ENCODE measurements at regions not wholly inside any gene's neighbourhood (a gene's known extent, or its start where the extent isn't known, plus 50 kb on each side); places are given as distances from the start of the nearest gene placed in this dataset.

DNA sequence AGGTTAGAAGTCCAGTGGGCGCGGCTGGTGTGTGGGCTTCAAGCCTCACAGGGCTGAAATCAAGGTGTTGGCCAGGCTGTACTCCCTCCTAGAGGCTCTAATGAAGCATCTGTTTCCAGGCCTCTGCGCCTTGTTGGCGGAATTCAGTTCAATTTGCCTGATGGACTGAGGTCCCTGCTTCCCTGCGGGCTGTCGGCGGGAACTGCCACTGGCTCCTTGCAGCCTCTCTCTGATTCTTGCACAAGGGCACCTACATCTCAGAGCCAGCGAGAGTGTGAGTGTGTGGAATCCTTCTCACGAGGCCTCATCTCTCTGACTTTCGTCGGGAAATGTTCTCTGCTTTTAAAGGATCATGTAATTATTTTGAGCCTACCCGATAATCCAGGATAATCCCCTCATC lies 128.6 kb downstream of the DLEU7 start:
- ATAC-seq (no peak), DNase-seq (no peak)
- WGBS, 4 donors = 92 to 96% (median 96%) methylated on average over 12 of the region's 12 CpGs
- H3K4me1 ChIP-seq = peaks cover 0 to 63% (median 5%) of the 10 kb centered on the region in 12 donors
- peak overlapping the region in 1 of 12 donors; percentile 83 for H3K27ac ChIP-seq
- TF ChIP-seq, protein P1, sequence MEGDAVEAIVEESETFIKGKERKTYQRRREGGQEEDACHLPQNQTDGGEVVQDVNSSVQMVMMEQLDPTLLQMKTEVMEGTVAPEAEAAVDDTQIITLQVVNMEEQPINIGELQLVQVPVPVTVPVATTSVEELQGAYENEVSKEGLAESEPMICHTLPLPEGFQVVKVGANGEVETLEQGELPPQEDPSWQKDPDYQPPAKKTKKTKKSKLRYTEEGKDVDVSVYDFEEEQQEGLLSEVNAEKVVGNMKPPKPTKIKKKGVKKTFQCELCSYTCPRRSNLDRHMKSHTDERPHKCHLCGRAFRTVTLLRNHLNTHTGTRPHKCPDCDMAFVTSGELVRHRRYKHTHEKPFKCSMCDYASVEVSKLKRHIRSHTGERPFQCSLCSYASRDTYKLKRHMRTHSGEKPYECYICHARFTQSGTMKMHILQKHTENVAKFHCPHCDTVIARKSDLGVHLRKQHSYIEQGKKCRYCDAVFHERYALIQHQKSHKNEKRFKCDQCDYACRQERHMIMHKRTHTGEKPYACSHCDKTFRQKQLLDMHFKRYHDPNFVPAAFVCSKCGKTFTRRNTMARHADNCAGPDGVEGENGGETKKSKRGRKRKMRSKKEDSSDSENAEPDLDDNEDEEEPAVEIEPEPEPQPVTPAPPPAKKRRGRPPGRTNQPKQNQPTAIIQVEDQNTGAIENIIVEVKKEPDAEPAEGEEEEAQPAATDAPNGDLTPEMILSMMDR (IDR thresholded peaks at IDR 0.05) = no peak
- no peak for TF ChIP-seq POLR2A (IDR thresholded peaks at IDR 0.05)
- intact Hi-C loops (cut with DNase I) = no loop called here
- H3K36me3 ChIP-seq = no peaks in the 10 kb centered on the region
- H3K9me3 ChIP-seq = no peaks in the 10 kb centered on the region
- H3K4me3 ChIP-seq = peak overlapping the region in 1 of 12 donors; percentile 30
- H3K27me3 ChIP-seq = no peaks in the 10 kb centered on the region

DNA sequence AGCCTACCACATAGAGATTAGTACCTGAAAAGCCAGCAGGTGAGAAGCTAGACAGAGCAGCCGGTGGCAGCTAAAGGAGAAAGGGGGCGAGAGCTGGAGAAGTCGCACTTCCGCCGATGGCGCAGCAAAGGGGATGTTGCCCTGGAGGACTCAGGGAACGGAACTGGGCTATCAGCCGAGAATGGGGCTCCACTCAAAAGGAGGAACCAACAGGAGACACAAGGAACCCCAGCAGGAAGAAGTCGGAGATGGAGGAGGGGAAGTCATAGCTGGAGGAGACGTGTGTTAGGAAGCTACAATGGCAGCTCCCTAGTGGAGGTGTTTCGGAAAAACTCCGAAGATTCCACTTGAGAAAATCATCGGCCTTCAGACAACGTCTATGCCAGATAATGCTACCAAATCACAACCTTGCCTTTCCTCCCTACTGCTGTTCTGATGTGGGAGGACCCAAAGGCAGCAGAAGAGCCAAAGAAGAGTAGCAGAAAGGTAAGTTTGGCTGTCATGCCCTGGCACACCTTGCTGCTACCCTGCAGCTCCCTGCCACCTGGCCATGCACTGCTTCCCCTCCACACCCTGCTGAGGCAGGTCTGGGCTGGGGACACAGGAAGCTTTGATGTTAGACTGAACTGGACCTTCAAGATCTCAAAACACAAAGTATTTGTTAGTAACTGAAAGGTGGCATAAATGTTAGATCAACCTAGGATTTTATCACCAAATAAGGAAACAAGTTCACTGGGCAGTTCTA lies 127.9 kb downstream of the DLEU7 start:
- DNase-seq = peak; percentile 47 to 75 (median 66)
- no peak for TF ChIP-seq POLR2A (IDR thresholded peaks at IDR 0.05)
- TF ChIP-seq, protein P1 (IDR thresholded peaks at IDR 0.05) = no peak
- Histone ChIP-seq H3K36me3 (no peaks in the 10 kb centered on the region), H3K4me3 (peak overlapping the region in 1 of 12 donors; percentile 40), H3K9me3 (no peaks in the 10 kb centered on the region), H3K27me3 (no peaks in the 10 kb centered on the region), H3K27ac (peak overlapping the region in 2 of 12 donors; percentile 9 to 83), H3K4me1 (peaks cover 0 to 60% (median 3%) of the 10 kb centered on the region in 12 donors)
- peak; percentile 34 to 85 (median 62) for ATAC-seq
- intact Hi-C loops (cut with DNase I) = no loop called here
- WGBS, 4 donors = 92 to 96% (median 94%) methylated on average over 14 of the region's 14 CpGs

DNA sequence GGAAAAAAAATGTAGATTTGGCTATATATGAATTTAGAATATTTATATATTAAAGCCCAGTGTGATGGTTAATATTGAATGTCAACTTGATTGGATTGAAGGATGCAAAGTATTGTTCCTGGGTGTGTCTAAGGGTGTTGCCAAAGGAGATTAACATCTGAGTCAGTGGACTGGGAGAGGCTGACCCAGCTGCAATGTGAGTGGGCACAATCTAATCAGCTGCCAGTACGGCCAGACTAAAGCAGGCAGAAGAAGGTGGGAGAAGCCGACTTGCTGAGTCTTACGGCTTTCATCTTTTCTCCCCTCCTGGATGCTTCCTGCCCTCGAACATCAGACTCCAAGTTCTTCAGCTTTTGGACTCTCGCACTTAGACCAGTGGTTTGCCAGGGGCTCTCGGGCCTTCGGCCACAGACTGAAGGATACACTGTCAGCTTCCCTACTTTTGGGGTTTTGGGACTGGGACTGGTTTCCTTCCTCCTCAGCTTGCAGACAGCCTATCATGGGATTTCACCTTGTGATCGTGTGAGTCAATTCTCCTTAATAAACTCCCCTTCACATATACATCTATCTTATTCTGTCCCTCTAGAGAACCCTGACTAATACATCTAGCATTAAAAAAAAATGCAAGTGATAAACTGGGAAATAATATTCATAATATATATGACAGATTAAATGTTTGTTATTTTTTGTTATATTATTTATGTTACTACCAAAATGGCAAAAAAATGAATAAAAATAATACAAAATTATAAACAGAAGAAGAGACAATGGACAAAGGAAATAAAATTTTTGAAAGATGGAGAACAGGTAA lies 122.4 kb downstream of the DLEU7 start:
- H3K27me3 ChIP-seq = no peaks in the 10 kb centered on the region
- peaks cover 0 to 18% (median 0%) of the 10 kb centered on the region in 12 donors for H3K4me1 ChIP-seq
- no peaks in the 10 kb centered on the region for H3K9me3 ChIP-seq
- WGBS, 4 donors = 81 to 86% (median 82%) methylated on average over 8 of the region's 8 CpGs
- no peak for ATAC-seq
- no peak for TF ChIP-seq POLR2A (IDR thresholded peaks at IDR 0.05)
- TF ChIP-seq, protein P1 (IDR thresholded peaks at IDR 0.05) = no peak
- H3K27ac ChIP-seq = no peak overlapping the region
- intact Hi-C loops (cut with DNase I) = no loop called here
- DNase-seq = no peak
- no peak overlapping the region for H3K4me3 ChIP-seq
- H3K36me3 ChIP-seq = no peaks in the 10 kb centered on the region

DNA sequence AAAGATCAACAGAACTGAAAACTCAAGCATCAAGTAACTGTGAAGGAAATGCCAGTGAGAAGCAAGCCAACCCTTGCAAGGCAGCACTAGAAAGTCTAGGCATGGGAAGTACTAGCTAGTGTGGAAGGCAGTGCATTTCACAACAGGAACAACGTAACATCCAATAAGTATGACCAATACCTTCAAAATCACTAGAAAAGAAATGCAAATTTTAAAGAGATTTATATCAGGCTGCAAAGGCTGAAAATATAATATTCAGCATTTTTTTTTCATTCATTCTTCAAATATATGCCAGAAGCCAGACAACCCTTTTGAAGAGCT lies 121.9 kb downstream of the DLEU7 start:
- no peak for DNase-seq
- no peak for ATAC-seq
- H3K4me1 ChIP-seq = peaks cover 0 to 15% (median 0%) of the 10 kb centered on the region in 12 donors
- 93 to 98% (median 97%) methylated on average over 1 of the region's 1 CpG for WGBS, 4 donors
- no peaks in the 10 kb centered on the region for H3K9me3 ChIP-seq
- H3K4me3 ChIP-seq = no peak overlapping the region
- intact Hi-C loops (cut with DNase I) = no loop called here
- no peak overlapping the region for H3K27ac ChIP-seq
- TF ChIP-seq, protein P1 (IDR thresholded peaks at IDR 0.05) = no peak
- TF ChIP-seq POLR2A (IDR thresholded peaks at IDR 0.05) = no peak
- H3K27me3 ChIP-seq = no peaks in the 10 kb centered on the region
- no peaks in the 10 kb centered on the region for H3K36me3 ChIP-seq

All from heart left ventricle (tissue), 16 donors.